ENCODE measurements at regions not wholly inside any gene's neighbourhood (a gene's known extent, or its start where the extent isn't known, plus 50 kb on each side); places are given as distances from the start of the nearest gene placed in this dataset.

- Histone ChIP-seq H3K36me3 (no peaks in the 10 kb centered on the region), H3K4me3 (no peak overlapping the region), H3K9me3 (no peaks in the 10 kb centered on the region), H3K27me3 (no peaks in the 10 kb centered on the region), H3K4me1 (peaks cover 0 to 14% of the 10 kb centered on the region in 2 donors), H3K27ac (no peak overlapping the region)
- no peak for TF ChIP-seq CTCF (IDR thresholded peaks at IDR 0.05)
- no peak for DNase-seq (ENCODE audit: low spot score)
These were observed 302.7 kb downstream of the RFPL4B start for GRCh38 chr6:112649853-112650252.

- no peaks in the 10 kb centered on the region for H3K27me3 ChIP-seq
- H3K9me3 ChIP-seq = no peaks in the 10 kb centered on the region
- H3K4me1 ChIP-seq = peaks cover 0 to 14% of the 10 kb centered on the region in 2 donors
- H3K27ac ChIP-seq = no peak overlapping the region
- no peak for TF ChIP-seq CTCF (IDR thresholded peaks at IDR 0.05)
- H3K36me3 ChIP-seq = no peaks in the 10 kb centered on the region
- no peak overlapping the region for H3K4me3 ChIP-seq
- no peak for DNase-seq (ENCODE audit: low spot score)
These were observed 304.1 kb downstream of the RFPL4B start for GRCh38 chr6:112651239-112651638.

GRCh38 chr6:112659912-112660311 is 312.8 kb downstream of the RFPL4B start:
- no peak overlapping the region for H3K27ac ChIP-seq
- no peak for DNase-seq (ENCODE audit: low spot score)

GRCh38 chr6:112660626-112661025 is 313.5 kb downstream of the RFPL4B start:
- TF ChIP-seq CTCF (IDR thresholded peaks at IDR 0.05) = no peak

More at GRCh38 chr6:112659912-112660311, 312.8 kb downstream of the RFPL4B start:
- Histone ChIP-seq H3K4me1 (no peaks in the 10 kb centered on the region), H3K9me3 (no peaks in the 10 kb centered on the region), H3K27me3 (no peaks in the 10 kb centered on the region), H3K4me3 (no peak overlapping the region), H3K36me3 (no peaks in the 10 kb centered on the region)
- TF ChIP-seq CTCF (IDR thresholded peaks at IDR 0.05) = no peak

GRCh38 chr6:112663698-112664097 is 316.6 kb downstream of the RFPL4B start:
- Histone ChIP-seq H3K4me1 (no peaks in the 10 kb centered on the region), H3K4me3 (no peak overlapping the region), H3K27me3 (no peaks in the 10 kb centered on the region), H3K36me3 (no peaks in the 10 kb centered on the region), H3K27ac (no peak overlapping the region), H3K9me3 (no peaks in the 10 kb centered on the region)
- DNase-seq (ENCODE audit: low spot score) = no peak
- no peak for TF ChIP-seq CTCF (IDR thresholded peaks at IDR 0.05)

More at GRCh38 chr6:112660626-112661025, 313.5 kb downstream of the RFPL4B start:
- Histone ChIP-seq H3K36me3 (no peaks in the 10 kb centered on the region), H3K4me3 (no peak overlapping the region), H3K9me3 (no peaks in the 10 kb centered on the region), H3K4me1 (no peaks in the 10 kb centered on the region), H3K27ac (no peak overlapping the region), H3K27me3 (no peaks in the 10 kb centered on the region)
- no peak for DNase-seq (ENCODE audit: low spot score)

GRCh38 chr6:112665114-112665513 is 318.0 kb downstream of the RFPL4B start:
- TF ChIP-seq CTCF (IDR thresholded peaks at IDR 0.05) = no peak
- no peaks in the 10 kb centered on the region for H3K4me1 ChIP-seq
- H3K27ac ChIP-seq = no peak overlapping the region
- no peaks in the 10 kb centered on the region for H3K9me3 ChIP-seq
- no peak for DNase-seq (ENCODE audit: low spot score)
- no peaks in the 10 kb centered on the region for H3K36me3 ChIP-seq
- no peaks in the 10 kb centered on the region for H3K27me3 ChIP-seq
- H3K4me3 ChIP-seq = no peak overlapping the region
